CD4-positive, alpha-beta T cell treated with Interleukin-4 for 1 hour (primary cell): ENCODE measurements at regions not wholly inside any gene's neighbourhood (a gene's known extent, or its start where the extent isn't known, plus 50 kb on each side); places are given as distances from the start of the nearest gene placed in this dataset.

Source experiments
- DNase-seq, 2 donors: peaks; one replicate each; pipeline ENCODE4 v3.0.0-alpha.2; 2020 to 2022

DNA sequence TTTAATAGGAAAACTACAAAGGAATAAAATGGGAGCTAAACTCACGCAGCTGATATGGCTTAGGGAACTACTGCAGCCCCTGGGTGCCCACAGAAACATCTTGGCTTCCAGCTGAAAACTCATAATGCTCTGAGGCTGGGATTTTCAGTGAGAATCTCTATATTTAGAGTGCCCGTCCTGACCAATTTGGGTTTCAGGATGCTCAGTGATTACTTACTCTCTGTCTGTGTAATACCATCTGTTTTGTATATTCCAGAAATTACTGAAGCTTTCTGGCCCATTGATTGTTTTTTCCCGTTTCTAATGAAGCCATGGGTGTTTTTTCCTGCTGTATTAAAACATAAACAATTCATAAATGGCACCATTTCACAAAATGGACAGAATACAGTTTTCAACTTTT lies 50.6 kb upstream of the ZNF385D start:
- no peak for DNase-seq

- DNase-seq, result no peak
These were observed 52.6 kb upstream of the ZNF385D start for GRCh38 chr3:21803604-21804003.

DNA sequence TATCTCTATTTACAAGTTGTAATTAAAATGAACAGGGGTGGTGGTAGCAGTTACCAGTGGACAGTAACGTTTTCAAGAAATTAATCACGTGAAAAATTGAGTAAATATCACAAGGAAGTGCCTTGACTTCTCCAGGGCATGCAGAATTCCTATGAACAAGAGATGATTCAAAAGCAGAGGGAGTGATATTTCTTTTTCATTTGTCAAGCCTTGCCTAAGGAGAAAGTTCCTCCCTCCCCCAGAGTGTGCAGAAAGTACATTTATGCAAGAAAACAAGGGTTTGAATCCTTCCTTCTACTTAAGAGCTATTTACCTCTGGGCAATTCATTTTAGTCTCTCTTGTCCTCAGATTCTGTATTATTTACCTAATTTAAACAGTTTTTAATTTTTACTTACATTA lies 53.3 kb upstream of the ZNF385D start:
- DNase-seq, result no peak

- no peak for DNase-seq
These were observed 55.7 kb upstream of the ZNF385D start for GRCh38 chr3:21806733-21807132.

DNA sequence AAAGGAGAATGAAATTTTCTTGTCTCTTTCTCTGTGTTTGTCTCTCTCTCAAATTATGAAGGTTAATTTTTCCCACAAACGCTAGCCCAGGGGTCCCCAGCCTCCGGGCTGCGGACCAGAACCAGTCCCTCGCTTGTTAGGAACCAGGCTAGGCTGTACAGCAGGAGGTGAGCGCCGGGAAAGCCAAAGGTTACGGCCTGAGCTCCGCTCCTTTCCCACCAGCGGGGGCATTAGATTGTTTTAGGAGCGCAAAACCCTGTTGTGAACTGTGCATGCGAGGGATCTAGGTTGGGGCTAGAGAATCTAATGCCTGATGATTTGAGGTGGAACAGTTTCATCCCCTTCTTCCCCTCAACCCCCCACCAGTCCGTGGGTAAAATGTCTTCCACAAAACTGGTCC lies 74.7 kb upstream of the ZNF385D start:
- DNase-seq, result no peak

- no peak for DNase-seq
These were observed 75.4 kb upstream of the ZNF385D start for GRCh38 chr3:21826416-21826815.

DNA sequence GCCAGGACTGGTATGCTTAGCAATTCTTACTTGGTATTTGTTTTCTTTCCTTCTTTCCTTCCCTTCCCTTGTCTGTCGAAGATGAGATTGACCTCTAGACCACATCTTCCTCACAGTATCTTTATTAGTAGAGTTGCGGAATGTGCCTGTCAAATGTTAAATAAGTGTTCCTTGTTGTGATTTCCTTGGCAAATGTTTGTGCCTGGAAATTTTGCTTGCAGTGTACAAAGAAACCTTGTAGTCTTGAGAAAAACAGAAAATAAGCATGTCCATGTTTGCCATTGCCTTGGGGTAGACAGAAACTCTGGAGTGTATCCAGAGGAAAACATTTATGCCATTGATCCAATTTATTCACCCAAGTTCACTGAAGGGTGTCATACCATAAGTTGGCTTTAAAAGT lies 79.5 kb upstream of the ZNF385D start:
- no peak for DNase-seq

DNA sequence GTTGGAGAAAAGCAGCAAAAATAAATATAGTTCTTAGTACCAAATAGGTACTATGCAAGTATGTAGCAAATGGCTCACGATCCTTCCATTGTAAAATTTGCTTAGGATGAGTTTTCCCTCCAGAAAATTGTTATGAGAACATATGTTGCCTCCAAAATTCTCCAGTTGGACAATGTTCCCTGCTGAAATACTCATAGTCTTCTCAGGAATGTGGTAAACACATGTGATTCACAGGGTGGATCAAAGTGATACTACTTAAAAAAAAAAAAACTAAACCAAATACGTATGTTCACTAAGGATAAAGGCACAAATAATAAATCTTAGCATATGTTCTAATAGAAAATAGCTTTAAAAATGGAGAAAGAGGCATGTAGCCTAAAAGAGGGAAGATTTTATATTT lies 84.3 kb upstream of the ZNF385D start:
- no peak for DNase-seq

- no peak for DNase-seq
These were observed 85.2 kb upstream of the ZNF385D start for GRCh38 chr3:21836227-21836626.

- no peak for DNase-seq
These were observed 88.2 kb upstream of the ZNF385D start for GRCh38 chr3:21839176-21839575.

DNA sequence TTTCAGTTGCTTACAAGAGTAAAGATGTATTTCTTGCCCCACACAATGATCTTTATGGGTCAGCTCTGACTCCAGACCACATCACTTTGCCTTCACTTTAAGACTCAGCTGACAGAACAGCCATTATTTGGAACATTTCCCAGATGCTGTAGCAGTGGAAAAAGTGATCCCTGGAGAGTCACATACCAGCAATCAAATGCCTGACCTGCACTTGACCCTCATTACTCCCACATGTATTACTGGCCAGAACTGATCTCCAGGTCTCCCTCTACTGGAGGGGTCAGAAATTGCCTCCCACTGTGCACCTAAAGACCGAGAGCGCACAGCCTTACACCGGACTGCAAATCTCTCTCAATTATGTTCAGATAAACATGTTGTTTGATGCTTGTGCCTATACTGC lies 88.6 kb upstream of the ZNF385D start:
- no peak for DNase-seq

GRCh38 chr3:21847005-21847404 lies 96.0 kb upstream of the ZNF385D start:
- no peak for DNase-seq

GRCh38 chr3:21859124-21860081 lies 108.4 kb upstream of the ZNF385D start:
- no peak for DNase-seq

- no peak for DNase-seq
These were observed 109.1 kb upstream of the ZNF385D start for GRCh38 chr3:21860082-21860475.

DNA sequence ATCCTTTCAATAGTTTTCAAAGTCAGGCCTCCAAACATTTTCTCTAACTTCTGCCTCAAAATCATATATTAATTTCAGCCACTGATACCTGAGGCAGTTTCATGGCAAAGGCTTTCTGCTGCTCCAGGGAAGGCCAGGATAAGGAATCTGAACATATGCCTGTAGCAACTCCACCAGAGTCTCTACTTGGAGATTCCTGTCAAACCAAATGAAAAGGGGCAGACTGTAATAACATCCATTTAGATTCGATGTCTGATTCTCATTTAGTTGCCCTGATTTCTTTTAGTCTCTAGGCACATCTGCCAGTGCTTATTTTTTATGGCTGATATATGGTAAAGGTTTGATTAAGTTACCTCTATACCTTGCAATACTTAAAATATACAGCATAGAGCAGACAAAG lies 109.6 kb upstream of the ZNF385D start:
- no peak for DNase-seq

GRCh38 chr3:21876782-21877181 lies 125.8 kb upstream of the ZNF385D start:
- DNase-seq, result no peak

GRCh38 chr3:21877214-21877754 lies 126.3 kb upstream of the ZNF385D start:
- DNase-seq, result no peak

- no peak for DNase-seq
These were observed 128.3 kb upstream of the ZNF385D start for GRCh38 chr3:21879184-21879886.

DNA sequence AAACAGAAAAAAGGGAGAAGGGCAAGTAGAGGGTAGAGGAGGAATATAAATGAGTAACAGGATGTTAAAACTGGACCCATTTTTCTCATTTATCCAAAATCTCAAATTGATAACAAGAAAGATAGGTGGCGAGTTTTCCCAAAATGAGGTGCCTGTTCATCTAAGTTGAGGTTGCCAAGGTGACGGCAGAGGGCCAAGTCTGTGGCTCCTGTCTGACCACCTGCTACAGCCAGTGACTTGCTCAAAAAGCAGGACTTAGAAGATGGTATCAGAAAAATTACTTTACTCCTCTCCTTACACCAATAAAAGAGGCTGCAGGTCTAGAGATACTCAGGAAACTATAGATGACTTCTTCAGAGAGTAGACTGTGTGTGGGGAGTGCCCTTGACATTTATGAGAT lies 137.6 kb upstream of the ZNF385D start:
- DNase-seq, result no peak

DNA sequence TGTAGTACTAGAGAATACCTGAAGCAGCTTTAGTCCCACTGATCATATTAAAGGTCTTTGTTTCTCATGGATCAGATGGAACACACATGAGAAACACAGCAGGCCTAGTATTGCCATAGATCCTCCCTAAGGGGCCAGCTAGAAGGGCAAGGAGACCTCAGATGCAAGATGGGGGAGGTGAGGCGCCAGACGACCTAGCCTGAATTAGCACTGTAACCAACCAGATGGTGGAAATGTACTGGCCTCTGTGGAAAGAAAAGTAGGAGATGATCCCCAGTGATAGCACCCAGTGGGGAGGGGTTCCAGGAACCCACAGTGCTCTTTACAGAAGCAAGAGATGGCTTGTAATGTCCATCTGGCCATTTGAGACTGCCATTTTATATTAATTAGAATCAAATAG lies 138.2 kb upstream of the ZNF385D start:
- no peak for DNase-seq

DNA sequence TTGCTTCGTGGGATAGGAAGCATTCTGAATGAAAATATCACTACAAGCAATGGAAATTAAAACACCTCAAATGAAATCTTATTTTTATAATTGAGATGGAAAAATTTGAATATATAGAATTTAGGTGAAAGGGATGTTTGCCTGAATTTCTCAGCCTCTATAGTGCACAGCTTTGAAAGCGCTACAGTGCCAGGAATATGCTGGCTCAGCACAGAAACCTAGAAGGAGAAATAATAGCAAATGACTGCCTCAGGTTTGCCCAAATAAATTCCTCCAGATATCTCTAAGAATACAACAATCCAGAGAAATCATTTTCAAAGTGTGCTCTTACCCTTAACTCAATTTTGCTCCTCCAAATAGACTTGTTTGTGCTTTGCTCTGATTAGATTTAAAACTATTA lies 141.1 kb upstream of the ZNF385D start:
- DNase-seq, result no peak

GRCh38 chr3:21893242-21893641 lies 142.2 kb upstream of the ZNF385D start:
- DNase-seq, result no peak

DNA sequence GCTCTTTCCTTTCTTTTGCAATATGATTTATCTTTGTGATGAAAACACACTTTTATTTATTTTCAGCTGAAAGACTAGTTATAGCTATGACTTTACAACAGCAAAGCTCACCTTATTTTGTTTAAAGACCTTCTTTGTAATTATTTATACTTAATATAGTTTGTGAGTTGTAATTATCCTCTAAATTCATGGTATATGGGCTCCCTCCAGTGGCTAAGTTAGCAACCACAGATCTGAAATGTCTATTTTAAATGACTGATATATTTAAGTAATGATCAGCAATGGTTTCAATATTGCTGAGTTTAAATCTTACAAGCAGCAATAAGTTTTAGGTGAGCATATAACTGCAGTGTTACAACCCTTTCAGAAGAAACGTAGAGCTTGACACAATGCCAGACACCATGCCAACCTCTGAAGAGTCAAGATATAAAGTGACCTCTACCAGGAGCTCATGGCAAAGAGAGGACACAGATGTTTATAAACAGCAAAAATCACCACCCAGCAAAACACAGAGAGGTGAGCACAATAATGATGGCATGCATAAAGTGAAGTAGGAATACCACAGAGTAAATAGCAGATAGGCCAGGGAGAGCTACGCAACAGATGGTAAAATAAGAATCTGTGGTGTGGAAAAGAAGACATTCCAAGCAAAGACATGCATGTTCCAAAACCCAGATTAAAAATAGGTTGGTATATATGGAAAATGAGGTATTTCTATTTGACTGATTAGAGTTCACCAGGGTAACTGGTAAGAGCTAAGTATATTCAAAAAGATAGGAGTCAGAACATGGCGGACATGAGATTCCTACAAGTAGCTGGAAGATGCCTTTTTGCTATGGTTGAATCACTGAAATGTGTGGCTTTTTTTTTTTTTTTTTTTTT lies 143.7 kb upstream of the ZNF385D start:
- no peak for DNase-seq
